IMR-90 (cell line): ENCODE measurements at regions not wholly inside any gene's neighbourhood (a gene's known extent, or its start where the extent isn't known, plus 50 kb on each side); places are given as distances from the start of the nearest gene placed in this dataset.

Source experiments
- CEBPB ChIP-seq: IDR thresholded peaks from 2 replicates; pipeline ENCODE4 v1.6.1; 2012; ENCODE audit warnings: low read depth, low read length, improper control_type of control experiment
- CHD1 ChIP-seq: IDR thresholded peaks from 2 replicates; pipeline ENCODE4 v1.6.1; 2012; ENCODE audit warnings: low read depth, low read length, improper control_type of control experiment
- FOS ChIP-seq: fragments of 150-350 bp; IDR thresholded peaks from 2 replicates; pipeline ENCODE4 v1.6.1; 2016; ENCODE audit warnings: low read depth, low read length
- MXI1 ChIP-seq: IDR thresholded peaks from 2 replicates; pipeline ENCODE4 v1.6.1; 2012; ENCODE audit warnings: low read depth, mild to moderate bottlenecking, low read length, moderate library complexity, borderline replicate concordance
- POLR2A ChIP-seq: IDR thresholded peaks from 2 replicates; pipeline ENCODE4 v1.6.1; 2012; ENCODE audit warnings: mild to moderate bottlenecking, low read depth, low read length
- RAD21 ChIP-seq: IDR thresholded peaks from 2 replicates; pipeline ENCODE4 v1.6.1; 2012; ENCODE audit warnings: low read length, improper control_type of control experiment
- RFX5 ChIP-seq: IDR thresholded peaks from 2 replicates; pipeline ENCODE4 v1.8.0; 2012; ENCODE audit warnings: low read depth, mild to moderate bottlenecking, low read length, moderate library complexity
- TF ChIP-seq, protein P1 (sequence below): conservative IDR thresholded peaks from 2 replicates; pipeline ENCODE4 v1.5.1; 2012; ENCODE audit warnings: mild to moderate bottlenecking, low read depth, low read length, improper control_type of control experiment
- TF ChIP-seq, protein P2 (sequence below): fragments of 150-350 bp; IDR thresholded peaks from 2 replicates; pipeline ENCODE4 v1.6.1; 2016; ENCODE audit warnings: low read depth, mild to moderate bottlenecking, low read length, moderate library complexity, borderline replicate concordance

DNA sequence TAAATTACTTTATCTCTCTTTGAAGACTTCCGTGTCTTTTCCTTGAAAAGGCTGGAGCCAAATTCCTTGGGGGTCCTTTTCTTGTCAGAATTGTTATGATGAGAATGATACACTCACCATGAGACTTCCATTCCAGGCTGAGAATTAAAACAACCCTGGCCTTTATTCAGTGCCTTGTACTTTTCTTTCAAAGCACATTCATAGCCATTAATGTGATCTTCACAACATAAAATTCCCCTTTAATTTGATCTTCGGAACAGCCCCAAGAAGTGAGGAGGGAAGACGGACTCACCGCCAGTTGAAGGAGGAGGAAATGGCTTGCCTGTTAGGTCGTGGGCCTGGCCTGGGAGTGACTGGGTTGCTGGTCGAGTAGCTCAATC is 127.3 kb downstream of the DDX1 start:
- TF ChIP-seq FOS (no peak), RAD21 (no peak), CEBPB (no peak), CHD1 (no peak), RFX5 (no peak), POLR2A (no peak), MXI1 (no peak)
- TF ChIP-seq, protein P1, sequence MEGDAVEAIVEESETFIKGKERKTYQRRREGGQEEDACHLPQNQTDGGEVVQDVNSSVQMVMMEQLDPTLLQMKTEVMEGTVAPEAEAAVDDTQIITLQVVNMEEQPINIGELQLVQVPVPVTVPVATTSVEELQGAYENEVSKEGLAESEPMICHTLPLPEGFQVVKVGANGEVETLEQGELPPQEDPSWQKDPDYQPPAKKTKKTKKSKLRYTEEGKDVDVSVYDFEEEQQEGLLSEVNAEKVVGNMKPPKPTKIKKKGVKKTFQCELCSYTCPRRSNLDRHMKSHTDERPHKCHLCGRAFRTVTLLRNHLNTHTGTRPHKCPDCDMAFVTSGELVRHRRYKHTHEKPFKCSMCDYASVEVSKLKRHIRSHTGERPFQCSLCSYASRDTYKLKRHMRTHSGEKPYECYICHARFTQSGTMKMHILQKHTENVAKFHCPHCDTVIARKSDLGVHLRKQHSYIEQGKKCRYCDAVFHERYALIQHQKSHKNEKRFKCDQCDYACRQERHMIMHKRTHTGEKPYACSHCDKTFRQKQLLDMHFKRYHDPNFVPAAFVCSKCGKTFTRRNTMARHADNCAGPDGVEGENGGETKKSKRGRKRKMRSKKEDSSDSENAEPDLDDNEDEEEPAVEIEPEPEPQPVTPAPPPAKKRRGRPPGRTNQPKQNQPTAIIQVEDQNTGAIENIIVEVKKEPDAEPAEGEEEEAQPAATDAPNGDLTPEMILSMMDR = no peak
- TF ChIP-seq, protein P2, sequence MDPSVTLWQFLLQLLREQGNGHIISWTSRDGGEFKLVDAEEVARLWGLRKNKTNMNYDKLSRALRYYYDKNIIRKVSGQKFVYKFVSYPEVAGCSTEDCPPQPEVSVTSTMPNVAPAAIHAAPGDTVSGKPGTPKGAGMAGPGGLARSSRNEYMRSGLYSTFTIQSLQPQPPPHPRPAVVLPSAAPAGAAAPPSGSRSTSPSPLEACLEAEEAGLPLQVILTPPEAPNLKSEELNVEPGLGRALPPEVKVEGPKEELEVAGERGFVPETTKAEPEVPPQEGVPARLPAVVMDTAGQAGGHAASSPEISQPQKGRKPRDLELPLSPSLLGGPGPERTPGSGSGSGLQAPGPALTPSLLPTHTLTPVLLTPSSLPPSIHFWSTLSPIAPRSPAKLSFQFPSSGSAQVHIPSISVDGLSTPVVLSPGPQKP = no peak
